HG02970 (cell line): ENCODE measurements at regions not wholly inside any gene's neighbourhood (a gene's known extent, or its start where the extent isn't known, plus 50 kb on each side); places are given as distances from the start of the nearest gene placed in this dataset.
"Not testable (repeated sequence)": the region's sequence is repeated elsewhere in the genome, so short reads cannot be mapped to it uniquely, and the experiment has no call there.

Source experiments
- ATAC-seq: cut with Tn5 transposase; IDR thresholded peaks from one replicate; pipeline ENCODE4 v1.9.1; 2021; ENCODE audit warnings: mild to moderate bottlenecking, moderate library complexity, moderate number of reproducible peaks; ENCODE audit not compliant: unreplicated experiment, low FRiP score

- no peak for ATAC-seq
These were observed 332.6 kb upstream of the TPK1 start for GRCh38 chr7:145168427-145168826.

- no peak for ATAC-seq
These were observed 321.0 kb upstream of the TPK1 start for GRCh38 chr7:145156834-145157233.

GRCh38 chr7:145152589-145152988 is 316.7 kb upstream of the TPK1 start:
- ATAC-seq = no peak

- no peak for ATAC-seq
These were observed 315.8 kb upstream of the TPK1 start for GRCh38 chr7:145151676-145152075.

GRCh38 chr7:145147865-145148264 is 312.0 kb upstream of the TPK1 start:
- no peak for ATAC-seq

- no peak for ATAC-seq
These were observed 307.8 kb upstream of the TPK1 start for GRCh38 chr7:145143685-145144084.

GRCh38 chr7:145134377-145134776 is 298.5 kb upstream of the TPK1 start:
- no peak for ATAC-seq

GRCh38 chr7:145123502-145123901 is 287.6 kb upstream of the TPK1 start:
- ATAC-seq = no peak

- ATAC-seq = no peak
These were observed 270.1 kb upstream of the TPK1 start for GRCh38 chr7:145106001-145106400.

GRCh38 chr7:145105561-145105960 is 269.7 kb upstream of the TPK1 start:
- ATAC-seq = no peak

- no peak for ATAC-seq
These were observed 268.5 kb upstream of the TPK1 start for GRCh38 chr7:145104400-145104799.

- ATAC-seq = not testable (repeated sequence)
These were observed 266.3 kb upstream of the TPK1 start for GRCh38 chr7:145102199-145102598.

GRCh38 chr7:145092766-145093165 is 256.9 kb upstream of the TPK1 start:
- no peak for ATAC-seq

- no peak for ATAC-seq
These were observed 252.4 kb upstream of the TPK1 start for GRCh38 chr7:145088111-145088745.

- no peak for ATAC-seq
These were observed 246.7 kb upstream of the TPK1 start for GRCh38 chr7:145082366-145083161.

- no peak for ATAC-seq
These were observed 229.6 kb upstream of the TPK1 start for GRCh38 chr7:145065473-145065872.

GRCh38 chr7:145064114-145064513 is 228.3 kb upstream of the TPK1 start:
- ATAC-seq = no peak

- ATAC-seq = no peak
These were observed 217.9 kb upstream of the TPK1 start for GRCh38 chr7:145053781-145054180.

GRCh38 chr7:145050415-145050814 is 214.6 kb upstream of the TPK1 start:
- ATAC-seq = no peak

- peak; percentile 88 for ATAC-seq
These were observed 201.0 kb upstream of the TPK1 start for GRCh38 chr7:145036604-145037405.

GRCh38 chr7:145031162-145031561 is 195.3 kb upstream of the TPK1 start:
- ATAC-seq = no peak
